T-helper 2 cell (primary cell): ENCODE measurements at regions not wholly inside any gene's neighbourhood (a gene's known extent, or its start where the extent isn't known, plus 50 kb on each side); places are given as distances from the start of the nearest gene placed in this dataset.

ENCODE experiments used
- DNase-seq, 5 experiments: peaks; one replicate each; pipeline versions ENCODE4 v3.0.0 to v3.0.0-alpha.2; 2012 to 2022

- no peak for DNase-seq
Measured at GRCh38 chr6:54719131-54719530, 127.4 kb upstream of the FAM83B start.

GRCh38 chr6:54719633-54720032 is 126.9 kb upstream of the FAM83B start:
- DNase-seq, result no peak

- DNase-seq, result no peak
Measured at GRCh38 chr6:54722328-54722727, 124.2 kb upstream of the FAM83B start.

GRCh38 chr6:54729716-54730115 is 116.9 kb upstream of the FAM83B start:
- DNase-seq, result no peak

- DNase-seq, result no peak
Measured at GRCh38 chr6:54730767-54731630, 115.6 kb upstream of the FAM83B start.

- DNase-seq, result peak in 1 of 5 experiments; percentile 13
Measured at GRCh38 chr6:54737247-54737646, 109.3 kb upstream of the FAM83B start.

- DNase-seq, result no peak
Measured at GRCh38 chr6:54747955-54748354, 98.6 kb upstream of the FAM83B start.

GRCh38 chr6:54754406-54754805 is 92.2 kb upstream of the FAM83B start:
- no peak for DNase-seq

GRCh38 chr6:54758340-54758739 is 88.2 kb upstream of the FAM83B start:
- DNase-seq, result no peak

GRCh38 chr6:54768494-54768893 is 78.1 kb upstream of the FAM83B start:
- no peak for DNase-seq

GRCh38 chr6:54770328-54770727 is 76.2 kb upstream of the FAM83B start:
- DNase-seq, result no peak

GRCh38 chr6:54771968-54772367 is 74.6 kb upstream of the FAM83B start:
- DNase-seq, result no peak

GRCh38 chr6:54772610-54773009 is 74.0 kb upstream of the FAM83B start:
- DNase-seq, result no peak

- DNase-seq, result no peak
Measured at GRCh38 chr6:54775576-54775975, 71.0 kb upstream of the FAM83B start.

- no peak for DNase-seq
Measured at GRCh38 chr6:54776891-54777290, 69.7 kb upstream of the FAM83B start.

- no peak for DNase-seq
Measured at GRCh38 chr6:54778731-54779130, 67.8 kb upstream of the FAM83B start.

- no peak for DNase-seq
Measured at GRCh38 chr6:54784011-54784410, 62.6 kb upstream of the FAM83B start.

- no peak for DNase-seq
Measured at GRCh38 chr6:54786154-54786553, 60.4 kb upstream of the FAM83B start.

- DNase-seq, result no peak
Measured at GRCh38 chr6:54787825-54788224, 58.7 kb upstream of the FAM83B start.
